Ovary (tissue), 7 donors: ENCODE measurements at regions not wholly inside any gene's neighbourhood (a gene's known extent, or its start where the extent isn't known, plus 50 kb on each side); places are given as distances from the start of the nearest gene placed in this dataset.

Experiments
- DNase-seq, 5 donors: peaks; one replicate each; pipeline ENCODE4 v3.0.0-alpha.2; 2019 to 2020
- H3K27ac ChIP-seq, 2 donors: fragments of 200-600 bp; one replicate each; pipeline versions ENCODE4 v1.5.1 to v1.8.0; 2019 to 2022
- H3K27me3 ChIP-seq: fragments of 200-600 bp; one replicate; pipeline ENCODE4 v1.8.0; 2022
- H3K36me3 ChIP-seq: fragments of 200-600 bp; sonication (generic); one replicate; pipeline ENCODE4 v1.5.1; 2019
- H3K4me1 ChIP-seq: one replicate; pipeline ENCODE4 v1.8.1; 2013; ENCODE audit warnings: mild to moderate bottlenecking, moderate library complexity; ENCODE audit not compliant: insufficient read depth
- H3K4me3 ChIP-seq: fragments of 200-600 bp; sonication (generic); one replicate; pipeline ENCODE4 v1.5.1; 2017
- H3K9me3 ChIP-seq, 2 donors: fragments of 200-600 bp in 1 of 2; sonication (generic) in 1 of 2; one replicate each; pipeline versions ENCODE4 v1.5.1 to v1.8.1; 2013 to 2019; ENCODE audit warnings: mild to moderate bottlenecking in 1 of 2, moderate library complexity in 1 of 2
- CTCF ChIP-seq, 3 donors: fragments of 450-650 bp in 2 of 3; fragments of 200-600 bp in 1 of 3; IDR thresholded peaks; one replicate each; pipeline versions ENCODE4 v1.5.1 to v1.8.0; 2016 to 2022; ENCODE audit warnings: antibody characterized with exemption in 3 of 3, mild to moderate bottlenecking in 1 of 3
- EP300 ChIP-seq: sonication (generic); formaldehyde crosslinking; IDR thresholded peaks from one replicate; pipeline ENCODE4 v1.6.1; 2017; ENCODE audit warnings: antibody characterized with exemption
- POLR2A ChIP-seq: fragments of 450-650 bp; IDR thresholded peaks from one replicate; pipeline ENCODE4 v1.6.1; 2017; ENCODE audit warnings: antibody characterized with exemption, mild to moderate bottlenecking, moderate library complexity
- WGBS, 3 donors: extraction: QIAGEN DNeasy Blood & Tissue Kit in 1 of 3; methylation state at CpG; one replicate each; pipeline versions ENCODE4 v1.1.5 to v1.1.7; 2013 to 2017; 5-methylcytosine and 5-hydroxymethylcytosine counted together
- intact Hi-C, 4 donors: fragments of 100-400 bp; cut with DNase I; formaldehyde crosslinking; loops; one replicate each; pipeline versions ENCODE4 v1.11.0 to v1.15.1; 2022 to 2023
- donor health status: DM: no; HTN: no; CAD: no; lungs with moderate emphysema.
- donor health status: DM: no; HTN: no; CAD: no.
- donor health status: Bipolar disorder and iron deficiency.
- donor health status: DM: no; HTN: no; CAD: no.
- donor health status: DM: yes; HTN: yes; CAD: no.

GRCh38 chr4:104682311-104682710 is 187.6 kb upstream of the CXXC4 start:
- TF ChIP-seq CTCF (IDR thresholded peaks at IDR 0.05) (no peak), POLR2A (no peak), EP300 (no peak)
- H3K27me3 ChIP-seq, result no peaks in the 10 kb centered on the region
- H3K4me1 ChIP-seq, result no peaks in the 10 kb centered on the region
- H3K27ac ChIP-seq, result no peak overlapping the region
- intact Hi-C loops, result no loop called here
- H3K36me3 ChIP-seq, result no peaks in the 10 kb centered on the region
- H3K4me3 ChIP-seq, result no peak overlapping the region
- 75 to 93% (median 93%) methylated on average over 1 of the region's 1 CpG for WGBS, 3 donors
- DNase-seq, result no peak
- no peaks in the 10 kb centered on the region for H3K9me3 ChIP-seq

- intact Hi-C loops, result no loop called here
- Histone ChIP-seq H3K27me3 (no peaks in the 10 kb centered on the region), H3K36me3 (no peaks in the 10 kb centered on the region), H3K4me3 (no peak overlapping the region), H3K4me1 (no peaks in the 10 kb centered on the region), H3K9me3 (no peaks in the 10 kb centered on the region), H3K27ac (no peak overlapping the region)
- DNase-seq, result no peak
- no peak for TF ChIP-seq EP300
- TF ChIP-seq CTCF (IDR thresholded peaks at IDR 0.05), result no peak
- TF ChIP-seq POLR2A, result no peak
- WGBS, 3 donors, result 81 to 87% (median 85%) methylated on average over 5 of the region's 5 CpGs
Observed at GRCh38 chr4:104693601-104694201, 199.0 kb upstream of the CXXC4 start.

GRCh38 chr4:104716584-104716983 is 221.9 kb upstream of the CXXC4 start:
- no peaks in the 10 kb centered on the region for H3K9me3 ChIP-seq
- TF ChIP-seq CTCF (IDR thresholded peaks at IDR 0.05) (no peak), POLR2A (no peak), EP300 (no peak)
- no peaks in the 10 kb centered on the region for H3K27me3 ChIP-seq
- DNase-seq, result no peak
- 73 to 88% (median 74%) methylated on average over 2 of the region's 2 CpGs for WGBS, 3 donors
- no peaks in the 10 kb centered on the region for H3K36me3 ChIP-seq
- intact Hi-C loops, result no loop called here
- H3K27ac ChIP-seq, result no peak overlapping the region
- H3K4me1 ChIP-seq, result no peaks in the 10 kb centered on the region
- H3K4me3 ChIP-seq, result no peak overlapping the region

GRCh38 chr4:104719539-104720230 is 225.0 kb upstream of the CXXC4 start:
- Histone ChIP-seq H3K9me3 (no peaks in the 10 kb centered on the region), H3K36me3 (no peaks in the 10 kb centered on the region), H3K27ac (no peak overlapping the region), H3K4me3 (no peak overlapping the region), H3K27me3 (no peaks in the 10 kb centered on the region), H3K4me1 (no peaks in the 10 kb centered on the region)
- 72 to 88% (median 86%) methylated on average over 4 of the region's 4 CpGs for WGBS, 3 donors
- TF ChIP-seq POLR2A (no peak), CTCF (IDR thresholded peaks at IDR 0.05) (no peak)
- DNase-seq, result no peak
- intact Hi-C loops, result no loop called here
